GM13977 (cell line): ENCODE measurements at regions not wholly inside any gene's neighbourhood (a gene's known extent, or its start where the extent isn't known, plus 50 kb on each side); places are given as distances from the start of the nearest gene placed in this dataset.

Source experiments
- DNase-seq: peaks from one replicate; pipeline ENCODE4 v3.0.0; 2012; ENCODE audit warnings: low spot score
- CTCF ChIP-seq: IDR thresholded peaks from 2 replicates; pipeline ENCODE4 v1.5.1; 2012; ENCODE audit warnings: mild to moderate bottlenecking, control low read depth; ENCODE audit not compliant: insufficient read depth; ENCODE audit errors: extremely low read depth, missing control alignments
- in situ Hi-C: fragments of 300-500 bp; cut with MboI; formaldehyde crosslinking; loops from one replicate; pipeline ENCODE4 v1.12.0; 2022; ENCODE audit warnings: low sequenced_read_pairs, low pct_unique_long_range_greater_than_20kb, mixed read lengths, inconsistent platforms; ENCODE audit not compliant: unreplicated experiment

GRCh38 chr15:96538491-96538890 is 208.0 kb downstream of the NR2F2 start:
- DNase-seq = no peak
- no peak for TF ChIP-seq CTCF
- in situ Hi-C loops = no loop called here

- no peak for TF ChIP-seq CTCF
- no peak for DNase-seq
- in situ Hi-C loops = no loop called here
These were observed 209.8 kb downstream of the NR2F2 start for GRCh38 chr15:96540283-96540682.

- in situ Hi-C loops = no loop called here
- no peak for TF ChIP-seq CTCF
- DNase-seq = no peak
These were observed 211.8 kb downstream of the NR2F2 start for GRCh38 chr15:96542130-96542770.

GRCh38 chr15:96544162-96544756 is 213.8 kb downstream of the NR2F2 start:
- DNase-seq = no peak
- in situ Hi-C loops = no loop called here
- no peak for TF ChIP-seq CTCF

- no peak for TF ChIP-seq CTCF
- in situ Hi-C loops = no loop called here
- no peak for DNase-seq
These were observed 218.6 kb downstream of the NR2F2 start for GRCh38 chr15:96549136-96549535.

GRCh38 chr15:96551196-96551595 is 220.7 kb downstream of the NR2F2 start:
- in situ Hi-C loops = no loop called here
- no peak for TF ChIP-seq CTCF

More at GRCh38 chr15:96551196-96551595, 220.7 kb downstream of the NR2F2 start:
- no peak for DNase-seq
